ENCODE measurements at regions not wholly inside any gene's neighbourhood (a gene's known extent, or its start where the extent isn't known, plus 50 kb on each side); places are given as distances from the start of the nearest gene placed in this dataset.

DNA sequence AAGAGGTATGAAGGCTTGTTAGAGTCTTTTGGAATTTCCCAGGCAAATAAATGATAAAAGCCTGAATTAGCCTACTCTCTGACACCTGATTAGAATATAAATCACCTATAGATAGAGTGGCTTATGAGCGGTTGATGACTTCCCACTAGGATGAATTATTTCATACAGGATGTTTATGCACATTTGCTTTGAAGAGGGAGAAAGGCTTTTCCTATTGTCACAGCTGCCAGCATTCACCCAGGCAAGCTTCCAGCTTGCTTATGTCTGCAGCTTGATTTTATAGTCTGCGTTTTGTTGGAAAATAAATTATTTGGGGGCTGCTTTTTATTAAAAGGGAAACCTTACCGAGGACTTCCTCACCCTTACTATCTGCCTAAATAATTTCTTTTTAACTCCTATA lies 51.3 kb upstream of the EIF2S2 start:
- peak overlapping the region; percentile 67 to 92 (median 89) for H3K27ac Mint-ChIP-seq
- H3K27me3 Mint-ChIP-seq (ENCODE audit: low read depth) = no peaks in the 10 kb centered on the region
- H3K9me3 Mint-ChIP-seq = no peaks in the 10 kb centered on the region
- H3K36me3 Mint-ChIP-seq (ENCODE audit: low read depth) = no peaks in the 10 kb centered on the region
- TF ChIP-seq, protein P1, sequence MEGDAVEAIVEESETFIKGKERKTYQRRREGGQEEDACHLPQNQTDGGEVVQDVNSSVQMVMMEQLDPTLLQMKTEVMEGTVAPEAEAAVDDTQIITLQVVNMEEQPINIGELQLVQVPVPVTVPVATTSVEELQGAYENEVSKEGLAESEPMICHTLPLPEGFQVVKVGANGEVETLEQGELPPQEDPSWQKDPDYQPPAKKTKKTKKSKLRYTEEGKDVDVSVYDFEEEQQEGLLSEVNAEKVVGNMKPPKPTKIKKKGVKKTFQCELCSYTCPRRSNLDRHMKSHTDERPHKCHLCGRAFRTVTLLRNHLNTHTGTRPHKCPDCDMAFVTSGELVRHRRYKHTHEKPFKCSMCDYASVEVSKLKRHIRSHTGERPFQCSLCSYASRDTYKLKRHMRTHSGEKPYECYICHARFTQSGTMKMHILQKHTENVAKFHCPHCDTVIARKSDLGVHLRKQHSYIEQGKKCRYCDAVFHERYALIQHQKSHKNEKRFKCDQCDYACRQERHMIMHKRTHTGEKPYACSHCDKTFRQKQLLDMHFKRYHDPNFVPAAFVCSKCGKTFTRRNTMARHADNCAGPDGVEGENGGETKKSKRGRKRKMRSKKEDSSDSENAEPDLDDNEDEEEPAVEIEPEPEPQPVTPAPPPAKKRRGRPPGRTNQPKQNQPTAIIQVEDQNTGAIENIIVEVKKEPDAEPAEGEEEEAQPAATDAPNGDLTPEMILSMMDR (IDR thresholded peaks at IDR 0.05; ENCODE audit: unreplicated experiment in 3 of 3) = no peak
- H3K4me1 Mint-ChIP-seq = peaks cover 30% of the 10 kb centered on the region
- peak overlapping the region in 1 of 3 experiments; percentile 1 for H3K4me3 Mint-ChIP-seq

DNA sequence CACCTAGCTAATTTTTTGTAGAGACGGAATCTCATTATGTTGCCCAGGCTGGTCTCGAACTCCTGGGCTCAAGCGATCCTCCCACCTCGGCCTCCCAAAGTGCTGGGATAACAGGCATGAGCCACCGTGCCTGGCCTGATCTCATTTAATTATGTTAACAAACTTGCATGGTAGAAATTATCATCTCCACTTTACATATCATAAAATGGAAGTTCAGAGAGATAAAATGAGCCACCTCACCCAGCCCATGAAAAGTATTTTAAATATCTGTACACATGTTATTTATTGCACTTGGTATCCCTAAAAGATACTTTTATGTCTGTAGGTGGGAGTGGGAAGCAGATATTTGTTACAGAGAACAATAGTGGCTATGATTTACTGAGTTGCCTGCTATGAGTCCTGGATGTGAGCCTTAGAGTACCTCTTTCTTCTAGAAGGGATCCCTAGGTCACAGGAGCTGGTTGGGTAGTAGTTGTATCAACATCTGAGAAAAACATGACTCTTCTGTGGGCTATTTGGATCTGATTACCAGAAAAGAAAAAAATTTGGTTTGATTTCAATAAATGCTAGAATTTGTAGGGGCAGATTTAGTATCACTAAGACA lies 52.4 kb upstream of the EIF2S2 start:
- TF ChIP-seq, protein P1 (IDR thresholded peaks at IDR 0.05; ENCODE audit: unreplicated experiment in 3 of 3) = no peak
- Mint-ChIP-seq H3K27ac (peak overlapping the region; percentile 87 to 93 (median 91)), H3K4me1 (peaks cover 30% of the 10 kb centered on the region), H3K4me3 (peak overlapping the region in 1 of 3 experiments; percentile 3), H3K27me3 (ENCODE audit: low read depth) (no peaks in the 10 kb centered on the region), H3K9me3 (no peaks in the 10 kb centered on the region), H3K36me3 (ENCODE audit: low read depth) (no peaks in the 10 kb centered on the region)

DNA sequence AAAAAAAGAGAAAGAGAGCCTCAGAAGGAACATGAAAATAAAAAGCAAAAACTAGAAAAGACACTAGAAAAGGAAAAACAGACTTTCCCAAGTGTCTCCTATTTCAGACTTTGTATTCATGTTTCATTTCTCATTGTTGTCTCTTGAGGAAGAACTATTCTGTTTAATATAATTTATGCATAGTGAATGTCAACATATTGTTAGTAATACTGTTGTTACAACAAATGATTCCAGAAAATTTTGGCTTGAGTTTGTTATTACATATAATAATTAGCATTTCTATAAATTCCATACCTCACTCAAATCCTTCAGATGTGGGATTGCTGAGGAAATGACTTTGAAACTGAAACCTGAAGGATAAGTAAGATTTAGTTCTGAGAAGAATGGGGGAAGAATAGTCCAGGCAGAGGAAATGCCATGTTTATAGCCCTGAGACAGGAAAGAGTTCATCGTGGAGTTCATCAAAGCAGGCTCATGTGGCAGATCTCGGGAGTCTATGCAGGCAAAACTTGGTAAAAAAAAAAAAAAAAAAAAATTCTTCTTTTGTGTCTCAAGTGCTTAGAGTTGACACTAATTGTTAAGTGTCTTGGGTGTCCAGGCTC lies 53.1 kb upstream of the EIF2S2 start:
- peak overlapping the region; percentile 87 to 93 (median 91) for H3K27ac Mint-ChIP-seq
- peak overlapping the region in 1 of 3 experiments; percentile 4 for H3K4me3 Mint-ChIP-seq
- H3K4me1 Mint-ChIP-seq = peaks cover 27% of the 10 kb centered on the region
- H3K9me3 Mint-ChIP-seq = no peaks in the 10 kb centered on the region
- H3K36me3 Mint-ChIP-seq (ENCODE audit: low read depth) = no peaks in the 10 kb centered on the region
- H3K27me3 Mint-ChIP-seq (ENCODE audit: low read depth) = no peaks in the 10 kb centered on the region
- TF ChIP-seq, protein P1 (IDR thresholded peaks at IDR 0.05; ENCODE audit: unreplicated experiment in 3 of 3) = no peak

DNA sequence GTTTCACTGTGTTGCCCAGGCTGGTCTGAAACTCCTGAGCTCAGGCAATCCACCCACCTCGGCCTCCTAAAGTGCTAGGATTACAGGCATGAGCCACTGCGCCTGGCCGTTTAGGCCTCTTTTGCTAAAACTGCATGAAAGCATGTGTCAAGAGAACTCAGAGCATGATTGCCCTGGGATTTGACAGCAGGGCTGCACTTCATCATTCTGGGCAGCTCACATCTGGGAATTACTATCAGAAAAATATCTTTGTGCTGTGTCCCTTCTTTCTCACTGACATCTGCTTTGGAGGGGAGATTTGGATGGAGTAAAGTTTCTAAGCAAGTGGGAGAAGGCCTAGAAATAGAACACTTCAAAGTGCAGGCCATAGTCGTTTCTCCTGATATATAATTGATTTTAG lies 59.6 kb upstream of the EIF2S2 start:
- TF ChIP-seq, protein P1 (IDR thresholded peaks at IDR 0.05; ENCODE audit: unreplicated experiment in 3 of 3) = no peak
- Mint-ChIP-seq H3K4me3 (no peak overlapping the region), H3K4me1 (peaks cover 24% of the 10 kb centered on the region), H3K27me3 (ENCODE audit: low read depth) (no peaks in the 10 kb centered on the region), H3K27ac (peak overlapping the region; percentile 53 to 85 (median 79)), H3K36me3 (ENCODE audit: low read depth) (no peaks in the 10 kb centered on the region), H3K9me3 (no peaks in the 10 kb centered on the region)

DNA sequence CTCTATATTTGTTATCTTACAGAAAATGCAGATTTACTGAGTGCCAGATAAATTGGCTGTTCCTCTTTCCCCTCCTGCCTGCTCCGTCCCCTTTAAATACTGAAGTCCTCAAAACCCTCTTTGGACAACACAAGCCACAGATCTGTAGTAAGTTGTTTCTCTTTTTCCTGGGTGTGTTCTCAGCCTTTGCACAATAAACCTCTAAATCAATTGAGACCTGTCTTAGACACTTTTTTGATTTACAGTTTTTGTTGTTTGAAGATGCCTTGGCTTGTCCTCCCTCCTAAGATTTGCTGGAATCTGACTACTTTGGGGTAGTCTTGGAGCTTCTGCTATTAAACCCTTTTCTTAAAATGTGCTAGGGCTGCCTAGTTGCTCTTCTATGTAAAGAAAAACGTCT lies 60.9 kb upstream of the EIF2S2 start:
- Mint-ChIP-seq H3K27ac (no peak overlapping the region), H3K4me1 (peaks cover 19% of the 10 kb centered on the region), H3K4me3 (no peak overlapping the region), H3K27me3 (ENCODE audit: low read depth) (no peaks in the 10 kb centered on the region), H3K9me3 (no peaks in the 10 kb centered on the region), H3K36me3 (ENCODE audit: low read depth) (no peaks in the 10 kb centered on the region)
- TF ChIP-seq, protein P1 (IDR thresholded peaks at IDR 0.05; ENCODE audit: unreplicated experiment in 3 of 3) = no peak

DNA sequence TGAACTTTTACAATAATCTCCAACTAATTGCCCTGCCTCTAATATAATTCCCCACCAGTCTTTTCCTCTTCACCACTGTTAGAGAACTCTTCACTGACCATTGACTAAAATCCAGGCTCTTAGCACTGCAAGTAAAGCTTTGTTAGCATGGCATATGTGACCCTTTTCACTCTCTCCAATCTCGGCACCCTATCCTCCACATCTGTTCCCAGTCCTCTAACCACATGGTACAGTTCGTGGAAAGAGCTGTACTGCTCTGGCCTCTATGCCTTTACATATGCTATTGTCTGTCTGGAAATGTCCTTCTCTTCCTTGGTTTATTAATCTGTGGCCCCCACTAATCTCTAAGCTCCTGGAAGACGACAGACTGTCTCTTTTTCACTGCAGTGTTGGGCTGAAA lies 63.0 kb upstream of the EIF2S2 start:
- Mint-ChIP-seq H3K27ac (no peak overlapping the region), H3K4me1 (peaks cover 23% of the 10 kb centered on the region), H3K9me3 (no peaks in the 10 kb centered on the region), H3K27me3 (ENCODE audit: low read depth) (no peaks in the 10 kb centered on the region), H3K36me3 (ENCODE audit: low read depth) (no peaks in the 10 kb centered on the region), H3K4me3 (no peak overlapping the region)
- TF ChIP-seq, protein P1 (IDR thresholded peaks at IDR 0.05; ENCODE audit: unreplicated experiment in 3 of 3) = no peak
